ENCODE measurements at regions not wholly inside any gene's neighbourhood (a gene's known extent, or its start where the extent isn't known, plus 50 kb on each side); places are given as distances from the start of the nearest gene placed in this dataset.

- no peak for TF ChIP-seq POLR2AphosphoS5 (IDR thresholded peaks at IDR 0.05; ENCODE audit: low read depth, low read length)
- TF ChIP-seq TAF1 (IDR thresholded peaks at IDR 0.05; ENCODE audit: borderline replicate concordance, low read depth, low read length), result no peak
- TF ChIP-seq POLR2A (IDR thresholded peaks at IDR 0.05; ENCODE audit: low read depth, low read length), result no peak
Observed at GRCh38 chr1:234997896-234998741, 130.5 kb downstream of the TOMM20 start.
